GM12878 (cell line): ENCODE measurements at regions not wholly inside any gene's neighbourhood (a gene's known extent, or its start where the extent isn't known, plus 50 kb on each side); places are given as distances from the start of the nearest gene placed in this dataset.
"Not testable (repeated sequence)": the region's sequence is repeated elsewhere in the genome, so short reads cannot be mapped to it uniquely, and the experiment has no call there.

ENCODE experiments used
- ATAC-seq: fragments of 200-7000 bp; cut with Tn5 transposase; 3 replicates; pipeline ENCODE4 v1.9.1; 2020; ENCODE audit warnings: mild to moderate bottlenecking, moderate library complexity
- BruUV-seq: library from RNA; stranded (reverse); fragments of 400-500 nt; replicated peaks from 2 replicates; lab custom pipeline; 2021; lab: Mats Ljungman, UMichigan
- CTCF ChIA-PET: fragments of 300-600 bp; sonication (Branson Sonifier 250); formaldehyde crosslinking; extraction: SDS; loops from one replicate; lab custom pipeline; 2021; ENCODE audit warnings: inconsistent platforms; lab: Yijun Ruan, JAX
- POLR2A ChIA-PET: fragments of 350-600 bp; formaldehyde crosslinking; extraction: SDS; loops from one replicate; lab custom pipeline; 2021; ENCODE audit warnings: inconsistent platforms; lab: Charles Lee
- RAD21 ChIA-PET: fragments of 300-600 bp; sonication (Branson Sonifier 250); formaldehyde crosslinking; loops from one replicate; lab custom pipeline; 2023; ENCODE audit warnings: antibody characterized with exemption; ENCODE audit not compliant: unreplicated experiment; lab: Charles Lee
- SMC1A ChIA-PET: fragments of 300-600 bp; sonication (Branson Sonifier 250); formaldehyde crosslinking; loops from one replicate; lab custom pipeline; 2023; ENCODE audit not compliant: unreplicated experiment, uncharacterized antibody; lab: Charles Lee
- DNase-seq: peaks from one replicate; pipeline ENCODE4 v3.0.0-alpha.2; 2011; ENCODE audit warnings: low read depth, low spot score
- FAIRE-seq: peaks from 3 replicates; lab custom pipeline; 2011; peaks lifted over from hg19 to GRCh38; lab: Jason Lieb, UNC
- H2AFZ ChIP-seq: 2 replicates; pipeline ENCODE4 v1.6.0; 2011; ENCODE audit warnings: low read depth, low read length, control low read depth; ENCODE audit not compliant: control insufficient read depth
- H3K27ac ChIP-seq: 2 replicates; pipeline ENCODE4 v1.5.1; 2011; ENCODE audit warnings: control low read depth; ENCODE audit not compliant: control insufficient read depth, insufficient read depth
- H3K27me3 ChIP-seq, 2 experiments: replicated peaks in 1 of 2; 2 replicates each; pipeline versions ENCODE4 v1.6.0 to v1.6.1; 2011; ENCODE audit warnings: low read length in 1 of 2; ENCODE audit not compliant: control insufficient read depth in 2 of 2, insufficient read depth in 2 of 2
- H3K36me3 ChIP-seq, 2 experiments: 2 replicates each; pipeline ENCODE4 v1.5.1; 2011; ENCODE audit warnings: low read length in 1 of 2; ENCODE audit not compliant: control insufficient read depth in 2 of 2, insufficient read depth in 2 of 2
- H3K4me1 ChIP-seq: 2 replicates; pipeline ENCODE4 v1.6.1; 2011; ENCODE audit warnings: mild to moderate bottlenecking, low read length, moderate library complexity, mixed read lengths; ENCODE audit not compliant: control insufficient read depth, insufficient read depth
- H3K4me2 ChIP-seq: 2 replicates; pipeline ENCODE4 v1.6.0; 2011; ENCODE audit warnings: control low read depth; ENCODE audit not compliant: control insufficient read depth, insufficient read depth
- H3K4me3 ChIP-seq: fragments of 200-600 bp; sonication (generic); 2 replicates; pipeline ENCODE4 v1.5.1; 2016
- H3K79me2 ChIP-seq: 2 replicates; pipeline ENCODE4 v1.6.0; 2011; ENCODE audit warnings: low read length; ENCODE audit not compliant: control insufficient read depth, insufficient read depth
- H3K9ac ChIP-seq: 2 replicates; pipeline ENCODE4 v1.8.0; 2011; ENCODE audit warnings: low read length, control low read depth, mixed read lengths; ENCODE audit not compliant: control insufficient read depth, insufficient read depth
- H3K9me3 ChIP-seq: replicated peaks from 3 replicates; pipeline ENCODE4 v1.5.1; 2011; ENCODE audit warnings: mild to moderate bottlenecking, low read length; ENCODE audit not compliant: control insufficient read depth, insufficient read depth
- H4K20me1 ChIP-seq: 2 replicates; pipeline ENCODE4 v1.6.0; 2011; ENCODE audit not compliant: control insufficient read depth, insufficient read depth
- ATF2 ChIP-seq: IDR thresholded peaks from 2 replicates; pipeline ENCODE4 v1.6.1; 2012; ENCODE audit warnings: low read length, inconsistent platforms
- GATAD2B ChIP-seq: fragments of 450-650 bp; conservative IDR thresholded peaks from 2 replicates; pipeline ENCODE4 v1.6.1; 2017; ENCODE audit warnings: low read depth, mild to moderate bottlenecking, moderate library complexity
- JUNB ChIP-seq: IDR thresholded peaks from 2 replicates; pipeline ENCODE4 v1.6.1; 2016; ENCODE audit warnings: antibody characterized with exemption, mild to moderate bottlenecking
- LARP7 ChIP-seq: fragments of 450-650 bp; IDR thresholded peaks from 2 replicates; pipeline ENCODE4 v1.6.1; 2017; ENCODE audit warnings: mild to moderate bottlenecking
- PAX5 ChIP-seq: IDR thresholded peaks from 2 replicates; pipeline ENCODE4 v1.6.1; 2011; ENCODE audit warnings: low read depth, low read length, borderline replicate concordance
- SMAD1 ChIP-seq: fragments of 450-650 bp; IDR thresholded peaks from 2 replicates; pipeline ENCODE4 v1.6.1; 2018; ENCODE audit warnings: mild to moderate bottlenecking, low read depth; ENCODE audit not compliant: partially characterized antibody
- SP1 ChIP-seq: IDR thresholded peaks from one replicate; pipeline ENCODE4 v1.6.1; 2011; ENCODE audit warnings: low read depth, low read length
- YBX1 ChIP-seq: fragments of 450-650 bp; IDR thresholded peaks from 2 replicates; pipeline ENCODE4 v1.6.1; 2016; ENCODE audit warnings: antibody characterized with exemption
- WGBS: methylation state at CpG from one replicate; pipeline ENCODE4 v1.1.6; 2016; ENCODE audit warnings: low lambda C conversion rate; ENCODE audit not compliant: insufficient replicate concordance, insufficient coverage; ENCODE audit errors: missing lambda C conversion rate; 5-methylcytosine and 5-hydroxymethylcytosine counted together
- in situ Hi-C: fragments of 300-500 bp; cut with MboI; formaldehyde crosslinking; loops from 9 replicates; pipeline ENCODE4 v1.14.3; 2018; ENCODE audit warnings: mixed read lengths
- intact Hi-C: fragments of 100-400 bp; cut with micrococcal nuclease; formaldehyde crosslinking; loops from one replicate; pipeline ENCODE4 v1.14.2; 2022; ENCODE audit not compliant: unreplicated experiment
- TF ChIP-seq, protein P1 (sequence below): fragments of 450-650 bp; IDR thresholded peaks from 2 replicates; pipeline ENCODE4 v1.6.1; 2016; ENCODE audit warnings: mild to moderate bottlenecking
- TF ChIP-seq, protein P2 (sequence below): IDR thresholded peaks from 2 replicates; pipeline ENCODE4 v1.6.1; 2012; ENCODE audit warnings: low read depth, low read length, improper control_type of control experiment
- TF ChIP-seq, protein P3 (sequence below): fragments of 450-650 bp; formaldehyde crosslinking; IDR thresholded peaks from 2 replicates; pipeline ENCODE4 v1.5.0; 2022; ENCODE audit warnings: mild to moderate bottlenecking, missing genetic modification characterization

DNA sequence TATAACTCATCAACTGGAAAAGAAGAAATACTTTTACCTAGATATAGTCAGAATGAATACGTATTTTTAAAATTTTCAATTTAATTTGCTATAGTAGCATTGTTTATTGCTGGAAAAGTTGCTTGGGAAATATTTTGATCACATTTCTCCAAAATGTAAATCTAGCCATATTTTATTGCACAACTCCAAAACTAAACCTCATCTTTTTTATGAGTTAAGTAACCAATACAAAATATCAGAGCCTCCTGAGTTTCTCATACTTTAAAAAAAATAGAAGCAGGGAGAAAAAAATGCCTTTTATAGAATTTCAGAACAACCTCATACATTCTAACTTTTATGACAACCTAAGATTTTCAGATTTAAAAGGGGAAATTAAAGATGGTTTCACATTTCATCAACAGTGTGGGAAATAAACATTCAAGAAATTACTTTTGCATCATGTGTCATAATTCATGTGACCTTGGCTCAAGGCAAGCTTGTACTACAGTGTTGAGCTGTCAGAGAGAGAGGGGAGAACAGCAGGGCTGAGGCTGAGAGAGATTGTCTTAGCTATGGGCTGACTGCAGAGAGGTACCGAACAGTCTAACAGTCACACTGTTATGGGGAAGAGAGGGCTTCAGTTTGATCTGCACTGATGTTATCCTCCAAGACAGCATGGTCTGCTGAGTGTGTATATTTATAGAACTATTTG, 519.0 kb downstream of the LTN1 start:
- H3K4me3 ChIP-seq, result no peak overlapping the region
- TF ChIP-seq LARP7 (no peak), YBX1 (no peak), GATAD2B (no peak), SMAD1 (no peak), PAX5 (no peak), JUNB (no peak), SP1 (no peak), ATF2 (no peak)
- TF ChIP-seq, protein P1, sequence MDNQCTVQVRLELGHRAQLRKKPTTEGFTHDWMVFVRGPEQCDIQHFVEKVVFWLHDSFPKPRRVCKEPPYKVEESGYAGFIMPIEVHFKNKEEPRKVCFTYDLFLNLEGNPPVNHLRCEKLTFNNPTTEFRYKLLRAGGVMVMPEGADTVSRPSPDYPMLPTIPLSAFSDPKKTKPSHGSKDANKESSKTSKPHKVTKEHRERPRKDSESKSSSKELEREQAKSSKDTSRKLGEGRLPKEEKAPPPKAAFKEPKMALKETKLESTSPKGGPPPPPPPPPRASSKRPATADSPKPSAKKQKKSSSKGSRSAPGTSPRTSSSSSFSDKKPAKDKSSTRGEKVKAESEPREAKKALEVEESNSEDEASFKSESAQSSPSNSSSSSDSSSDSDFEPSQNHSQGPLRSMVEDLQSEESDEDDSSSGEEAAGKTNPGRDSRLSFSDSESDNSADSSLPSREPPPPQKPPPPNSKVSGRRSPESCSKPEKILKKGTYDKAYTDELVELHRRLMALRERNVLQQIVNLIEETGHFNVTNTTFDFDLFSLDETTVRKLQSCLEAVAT, result no peak
- TF ChIP-seq, protein P2, sequence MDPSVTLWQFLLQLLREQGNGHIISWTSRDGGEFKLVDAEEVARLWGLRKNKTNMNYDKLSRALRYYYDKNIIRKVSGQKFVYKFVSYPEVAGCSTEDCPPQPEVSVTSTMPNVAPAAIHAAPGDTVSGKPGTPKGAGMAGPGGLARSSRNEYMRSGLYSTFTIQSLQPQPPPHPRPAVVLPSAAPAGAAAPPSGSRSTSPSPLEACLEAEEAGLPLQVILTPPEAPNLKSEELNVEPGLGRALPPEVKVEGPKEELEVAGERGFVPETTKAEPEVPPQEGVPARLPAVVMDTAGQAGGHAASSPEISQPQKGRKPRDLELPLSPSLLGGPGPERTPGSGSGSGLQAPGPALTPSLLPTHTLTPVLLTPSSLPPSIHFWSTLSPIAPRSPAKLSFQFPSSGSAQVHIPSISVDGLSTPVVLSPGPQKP, result no peak
- TF ChIP-seq, protein P3, sequence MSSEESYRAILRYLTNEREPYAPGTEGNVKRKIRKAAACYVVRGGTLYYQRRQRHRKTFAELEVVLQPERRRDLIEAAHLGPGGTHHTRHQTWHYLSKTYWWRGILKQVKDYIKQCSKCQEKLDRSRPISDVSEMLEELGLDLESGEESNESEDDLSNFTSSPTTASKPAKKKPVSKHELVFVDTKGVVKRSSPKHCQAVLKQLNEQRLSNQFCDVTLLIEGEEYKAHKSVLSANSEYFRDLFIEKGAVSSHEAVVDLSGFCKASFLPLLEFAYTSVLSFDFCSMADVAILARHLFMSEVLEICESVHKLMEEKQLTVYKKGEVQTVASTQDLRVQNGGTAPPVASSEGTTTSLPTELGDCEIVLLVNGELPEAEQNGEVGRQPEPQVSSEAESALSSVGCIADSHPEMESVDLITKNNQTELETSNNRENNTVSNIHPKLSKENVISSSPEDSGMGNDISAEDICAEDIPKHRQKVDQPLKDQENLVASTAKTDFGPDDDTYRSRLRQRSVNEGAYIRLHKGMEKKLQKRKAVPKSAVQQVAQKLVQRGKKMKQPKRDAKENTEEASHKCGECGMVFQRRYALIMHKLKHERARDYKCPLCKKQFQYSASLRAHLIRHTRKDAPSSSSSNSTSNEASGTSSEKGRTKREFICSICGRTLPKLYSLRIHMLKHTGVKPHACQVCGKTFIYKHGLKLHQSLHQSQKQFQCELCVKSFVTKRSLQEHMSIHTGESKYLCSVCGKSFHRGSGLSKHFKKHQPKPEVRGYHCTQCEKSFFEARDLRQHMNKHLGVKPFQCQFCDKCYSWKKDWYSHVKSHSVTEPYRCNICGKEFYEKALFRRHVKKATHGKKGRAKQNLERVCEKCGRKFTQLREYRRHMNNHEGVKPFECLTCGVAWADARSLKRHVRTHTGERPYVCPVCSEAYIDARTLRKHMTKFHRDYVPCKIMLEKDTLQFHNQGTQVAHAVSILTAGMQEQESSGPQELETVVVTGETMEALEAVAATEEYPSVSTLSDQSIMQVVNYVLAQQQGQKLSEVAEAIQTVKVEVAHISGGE (CRISPR knock-in tag), result no peak
- H3K4me1 ChIP-seq, result no peaks in the 10 kb centered on the region
- ChIA-PET CTCF (no interaction called here), POLR2A (no interaction called here), RAD21 (no interaction called here), SMC1A (no interaction called here)
- no peak overlapping the region for H3K27ac ChIP-seq
- intact Hi-C loops, result no loop called here
- no peak for FAIRE-seq
- no peaks in the 10 kb centered on the region for H3K27me3 ChIP-seq
- H3K4me2 ChIP-seq, result no peak overlapping the region
- H3K9ac ChIP-seq, result no peak overlapping the region
- H2AFZ ChIP-seq, result no peak overlapping the region
- WGBS, result 28% methylated on average over 2 of the region's 2 CpGs
- no peaks in the 10 kb centered on the region; the same call in 2 of the 3 replicates for H3K9me3 ChIP-seq
- no peak for ATAC-seq
- H3K36me3 ChIP-seq, result no peaks in the 10 kb centered on the region
- in situ Hi-C loops, result no loop called here
- no peak for DNase-seq
- no peaks in the 10 kb centered on the region for H3K79me2 ChIP-seq
- no TSS peak for BruUV-seq
- no peaks in the 10 kb centered on the region for H4K20me1 ChIP-seq

- WGBS, result 0% methylated on average over 2 of the region's 2 CpGs
- in situ Hi-C loops, FAIRE-seq: not testable (repeated sequence)
These were observed 520.1 kb downstream of the LTN1 start for GRCh38 chr21:28472543-28472942.

More at GRCh38 chr21:28472543-28472942, 520.1 kb downstream of the LTN1 start:
- CTCF ChIA-PET, H3K79me2 ChIP-seq, intact Hi-C loops, H3K9ac ChIP-seq, H3K4me1 ChIP-seq, ATAC-seq, POLR2A ChIA-PET, H3K9me3 ChIP-seq, H3K4me2 ChIP-seq, H3K27me3 ChIP-seq, H3K4me3 ChIP-seq, RAD21 ChIA-PET, DNase-seq, H2AFZ ChIP-seq, H3K36me3 ChIP-seq, SMC1A ChIA-PET, BruUV-seq, H3K27ac ChIP-seq, H4K20me1 ChIP-seq: not testable (repeated sequence)
